HCT116 (cell line): ENCODE measurements at regions not wholly inside any gene's neighbourhood (a gene's known extent, or its start where the extent isn't known, plus 50 kb on each side); places are given as distances from the start of the nearest gene placed in this dataset.

Source experiments
- CEBPB ChIP-seq: IDR thresholded peaks from 2 replicates; pipeline ENCODE4 v1.6.1; 2012; ENCODE audit warnings: low read depth
- EZH2 ChIP-seq: fragments of 200-600 bp; sonication (generic); IDR thresholded peaks from 2 replicates; pipeline ENCODE4 v1.6.1; 2017; ENCODE audit warnings: antibody characterized with exemption, mixed run types
- FOSL1 ChIP-seq: IDR thresholded peaks from 2 replicates; pipeline ENCODE4 v1.6.1; 2012; ENCODE audit warnings: low read depth
- POLR2A ChIP-seq: IDR thresholded peaks from 2 replicates; pipeline ENCODE4 v1.7.0; 2011; ENCODE audit warnings: borderline replicate concordance; ENCODE audit not compliant: insufficient read depth, insufficient read length; ENCODE audit errors: extremely low read depth
- POLR2AphosphoS5 ChIP-seq: IDR thresholded peaks from 2 replicates; pipeline ENCODE4 v1.6.1; 2011; ENCODE audit warnings: mild to moderate bottlenecking, low read depth, low read length, moderate library complexity
- SRF ChIP-seq: IDR thresholded peaks from 2 replicates; pipeline ENCODE4 v1.6.1; 2012; ENCODE audit warnings: low read depth
- ZNF274 ChIP-seq: fragments of 200-500 bp; sonication (Bioruptor generic); IDR thresholded peaks from 2 replicates; pipeline ENCODE4 v1.6.1; 2014; ENCODE audit warnings: mild to moderate bottlenecking, low read depth, low read length, inconsistent platforms
- TF ChIP-seq, protein P1 (sequence below), 3 experiments: fragments of 200-600 bp in 1 of 3; sonication (generic) in 1 of 3; IDR thresholded peaks in 2 of 3; conservative IDR thresholded peaks in 1 of 3; 2 replicates each; pipeline ENCODE4 v1.5.1; 2012 to 2017; ENCODE audit warnings: low read depth in 2 of 3, low read length in 2 of 3, antibody characterized with exemption in 1 of 3, borderline replicate concordance in 1 of 3, control low read depth in 1 of 3, mild to moderate bottlenecking in 1 of 3, mixed read lengths in 1 of 3, mixed run types in 1 of 3, moderate library complexity in 1 of 3; ENCODE audit not compliant: insufficient read depth in 1 of 3
- TF ChIP-seq, protein P2 (sequence below): IDR thresholded peaks from 2 replicates; pipeline ENCODE4 v1.6.1; 2012
- TF ChIP-seq, protein P3 (sequence below): IDR thresholded peaks from 2 replicates; pipeline ENCODE4 v1.6.1; 2012

DNA sequence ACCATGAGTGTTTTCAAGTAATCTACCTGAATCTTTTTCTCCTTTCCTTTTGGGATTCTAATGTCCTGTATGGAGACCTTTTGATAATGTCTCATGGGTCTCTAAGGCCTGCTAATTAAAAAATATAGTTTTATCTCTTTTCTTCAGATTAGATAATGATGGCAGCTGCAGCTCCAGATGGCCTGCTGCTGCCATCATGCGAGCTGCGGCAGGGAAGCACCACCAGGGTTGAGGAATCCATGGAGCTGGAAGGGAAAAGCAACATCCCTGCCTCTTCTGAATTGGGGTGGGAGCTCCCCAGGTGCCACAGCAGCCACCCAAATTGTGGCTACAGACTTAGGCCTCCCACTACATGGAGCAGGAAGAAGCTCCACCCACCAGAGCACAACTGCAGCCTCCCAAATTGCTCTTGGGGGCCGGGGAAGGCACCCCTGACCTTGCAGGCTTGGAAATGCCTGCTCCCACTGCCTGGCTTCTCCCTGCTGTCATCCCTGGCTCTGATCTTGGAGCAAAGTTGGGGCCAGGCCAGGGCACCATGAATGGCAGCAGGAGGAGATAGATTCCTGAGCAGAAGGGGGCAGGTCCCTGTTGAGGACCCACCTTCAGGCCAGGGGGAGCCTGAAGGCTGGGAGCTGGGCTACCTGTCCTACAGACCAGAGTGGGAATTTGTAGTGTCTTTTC lies 189.6 kb upstream of the MAN1A1 start:
- TF ChIP-seq POLR2A, result no peak
- TF ChIP-seq, protein P1, sequence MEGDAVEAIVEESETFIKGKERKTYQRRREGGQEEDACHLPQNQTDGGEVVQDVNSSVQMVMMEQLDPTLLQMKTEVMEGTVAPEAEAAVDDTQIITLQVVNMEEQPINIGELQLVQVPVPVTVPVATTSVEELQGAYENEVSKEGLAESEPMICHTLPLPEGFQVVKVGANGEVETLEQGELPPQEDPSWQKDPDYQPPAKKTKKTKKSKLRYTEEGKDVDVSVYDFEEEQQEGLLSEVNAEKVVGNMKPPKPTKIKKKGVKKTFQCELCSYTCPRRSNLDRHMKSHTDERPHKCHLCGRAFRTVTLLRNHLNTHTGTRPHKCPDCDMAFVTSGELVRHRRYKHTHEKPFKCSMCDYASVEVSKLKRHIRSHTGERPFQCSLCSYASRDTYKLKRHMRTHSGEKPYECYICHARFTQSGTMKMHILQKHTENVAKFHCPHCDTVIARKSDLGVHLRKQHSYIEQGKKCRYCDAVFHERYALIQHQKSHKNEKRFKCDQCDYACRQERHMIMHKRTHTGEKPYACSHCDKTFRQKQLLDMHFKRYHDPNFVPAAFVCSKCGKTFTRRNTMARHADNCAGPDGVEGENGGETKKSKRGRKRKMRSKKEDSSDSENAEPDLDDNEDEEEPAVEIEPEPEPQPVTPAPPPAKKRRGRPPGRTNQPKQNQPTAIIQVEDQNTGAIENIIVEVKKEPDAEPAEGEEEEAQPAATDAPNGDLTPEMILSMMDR (IDR thresholded peaks at IDR 0.05 in 2 of 3, conservative IDR thresholded peaks at IDR 0.05 in 1 of 3; ENCODE audit: borderline replicate concordance in 1 of 3, insufficient read depth in 1 of 3, low read depth in 2 of 3, low read length in 2 of 3), result no peak
- TF ChIP-seq EZH2, result no peak
- no peak for TF ChIP-seq POLR2AphosphoS5
- TF ChIP-seq, protein P2, sequence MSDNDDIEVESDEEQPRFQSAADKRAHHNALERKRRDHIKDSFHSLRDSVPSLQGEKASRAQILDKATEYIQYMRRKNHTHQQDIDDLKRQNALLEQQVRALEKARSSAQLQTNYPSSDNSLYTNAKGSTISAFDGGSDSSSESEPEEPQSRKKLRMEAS, result no peak
- TF ChIP-seq, protein P3, sequence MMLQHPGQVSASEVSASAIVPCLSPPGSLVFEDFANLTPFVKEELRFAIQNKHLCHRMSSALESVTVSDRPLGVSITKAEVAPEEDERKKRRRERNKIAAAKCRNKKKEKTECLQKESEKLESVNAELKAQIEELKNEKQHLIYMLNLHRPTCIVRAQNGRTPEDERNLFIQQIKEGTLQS, result no peak
- TF ChIP-seq FOSL1, result no peak
- no peak for TF ChIP-seq SRF
- no peak for TF ChIP-seq CEBPB
- no peak for TF ChIP-seq ZNF274
